OCI-M2 (cell line): ENCODE measurements at regions not wholly inside any gene's neighbourhood (a gene's known extent, or its start where the extent isn't known, plus 50 kb on each side); places are given as distances from the start of the nearest gene placed in this dataset.

Source experiments
- DNase-seq: peaks from one replicate; lab custom pipeline; 2025; ENCODE audit not compliant: unreplicated experiment; lab: John Stamatoyannopoulos, UW

DNA sequence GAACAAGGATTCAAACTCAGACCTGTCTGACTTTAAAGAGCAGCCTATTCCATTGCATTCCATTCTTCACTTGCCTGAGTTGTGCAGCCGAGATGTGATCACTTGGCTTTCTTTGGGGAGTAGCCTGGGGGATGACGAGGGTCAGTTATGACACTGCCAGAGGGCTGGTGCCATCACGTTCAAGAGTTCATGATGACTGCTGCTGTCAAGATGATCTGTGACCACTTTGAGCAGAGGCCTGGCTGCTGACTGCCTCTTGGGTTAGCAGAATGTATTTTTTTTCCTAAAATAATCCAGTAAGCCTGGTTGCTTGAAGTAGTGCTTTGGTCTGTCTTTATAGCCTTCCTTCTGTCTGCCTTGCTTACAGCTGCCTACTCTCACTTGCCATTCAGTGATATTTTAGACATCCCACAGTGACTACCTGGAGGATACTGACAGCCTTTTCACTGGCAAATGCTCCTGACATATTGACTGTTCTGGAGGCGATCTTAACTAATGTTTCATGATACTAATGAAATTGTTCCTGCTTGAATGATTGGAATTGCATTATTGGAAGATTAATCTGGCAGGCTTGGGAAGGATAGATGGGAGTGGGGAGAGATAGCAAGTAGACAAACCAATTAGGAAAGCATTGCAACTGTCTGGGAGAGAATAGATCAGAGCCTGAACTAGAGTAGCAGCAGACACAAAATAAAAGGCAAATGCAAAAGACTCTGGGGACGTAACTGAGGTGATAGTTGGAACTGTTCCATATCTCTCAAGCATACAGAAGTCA is 221.6 kb upstream of the LCORL start:
- no peak for DNase-seq

- no peak for DNase-seq
These were observed 220.2 kb upstream of the LCORL start for GRCh38 chr4:18241727-18242126.

GRCh38 chr4:18234108-18234507 is 212.6 kb upstream of the LCORL start:
- no peak for DNase-seq

DNA sequence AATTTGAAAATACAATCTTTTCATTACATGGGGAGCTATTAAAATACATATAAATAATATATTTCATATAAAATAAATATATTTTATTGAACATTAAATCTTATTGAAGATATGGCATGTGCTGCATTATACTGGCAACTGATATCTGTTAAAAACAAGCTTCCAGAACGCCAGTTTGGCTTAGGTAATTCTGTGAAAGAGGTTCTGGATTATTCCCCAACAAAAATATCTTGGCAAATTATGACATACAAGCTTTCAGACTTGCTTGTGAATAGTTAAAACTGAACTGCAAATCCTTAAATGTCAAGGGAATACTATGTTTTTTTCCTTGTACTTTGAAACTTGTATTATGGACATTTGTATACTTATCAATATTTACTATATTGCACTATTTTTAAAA is 210.2 kb upstream of the LCORL start:
- no peak for DNase-seq

DNA sequence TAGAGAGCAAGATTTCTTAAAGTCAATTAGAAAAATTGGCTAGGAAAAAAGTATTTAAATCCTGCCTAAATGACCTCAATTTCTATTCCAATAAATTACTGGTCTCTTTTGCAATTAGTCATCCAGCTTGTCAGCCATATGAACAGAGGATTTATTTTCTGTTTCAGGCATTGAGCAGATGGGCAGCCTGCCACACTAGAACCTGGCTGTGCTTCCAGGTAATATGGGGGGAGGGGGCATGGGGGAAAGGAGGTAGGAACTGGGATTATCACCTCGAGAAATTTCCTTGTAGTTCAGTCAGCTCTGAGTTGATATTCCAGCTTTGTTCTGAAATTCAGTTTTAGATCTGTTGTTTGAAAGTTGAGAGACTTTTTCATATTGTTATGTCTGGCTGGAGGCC is 206.3 kb upstream of the LCORL start:
- no peak for DNase-seq

GRCh38 chr4:18214411-18215055 is 193.0 kb upstream of the LCORL start:
- no peak for DNase-seq

- no peak for DNase-seq
These were observed 192.1 kb upstream of the LCORL start for GRCh38 chr4:18213576-18214198.

- DNase-seq, result no peak
These were observed 187.9 kb upstream of the LCORL start for GRCh38 chr4:18209448-18209847.

DNA sequence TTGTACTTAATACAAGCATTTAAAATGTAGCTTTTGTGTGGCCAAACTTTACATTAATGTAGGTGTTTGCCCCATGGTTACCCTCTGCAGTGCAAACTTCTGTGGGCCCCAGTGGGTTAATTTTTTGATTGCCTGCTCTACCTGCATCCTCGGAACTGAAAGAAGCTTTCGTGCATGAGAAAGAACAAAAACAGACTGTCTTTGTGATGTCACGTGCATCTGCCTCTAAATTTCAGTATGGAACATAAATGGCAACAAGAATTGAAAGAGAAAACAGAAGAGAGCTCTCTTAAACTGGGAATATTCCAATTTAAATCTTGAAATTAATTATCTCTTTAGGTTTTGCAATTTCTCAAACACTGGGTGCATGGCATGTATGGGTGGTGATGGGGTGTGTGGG is 182.4 kb upstream of the LCORL start:
- no peak for DNase-seq

- DNase-seq, result no peak
These were observed 180.9 kb upstream of the LCORL start for GRCh38 chr4:18202486-18202885.

- DNase-seq, result no peak
These were observed 180.3 kb upstream of the LCORL start for GRCh38 chr4:18201885-18202284.

DNA sequence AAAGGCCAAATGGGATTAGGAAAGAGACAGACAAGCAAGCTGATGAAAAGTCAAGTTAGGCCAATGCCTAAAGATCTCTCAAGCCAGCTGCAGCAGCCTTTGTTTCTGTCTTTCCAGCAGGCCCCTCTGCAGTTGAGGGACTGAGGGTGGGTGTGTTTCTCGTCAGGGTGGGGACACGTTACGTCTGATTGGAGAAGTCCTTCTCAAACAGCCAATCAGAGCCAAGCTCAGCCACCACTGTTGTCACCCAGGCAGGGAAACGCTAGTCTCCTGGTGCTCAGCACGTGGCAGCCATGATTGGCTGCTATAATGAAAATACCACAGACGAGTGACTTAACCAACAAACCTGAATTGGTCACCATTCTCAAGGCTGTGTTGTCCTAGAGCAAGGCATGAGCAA is 177.1 kb upstream of the LCORL start:
- DNase-seq, result no peak

DNA sequence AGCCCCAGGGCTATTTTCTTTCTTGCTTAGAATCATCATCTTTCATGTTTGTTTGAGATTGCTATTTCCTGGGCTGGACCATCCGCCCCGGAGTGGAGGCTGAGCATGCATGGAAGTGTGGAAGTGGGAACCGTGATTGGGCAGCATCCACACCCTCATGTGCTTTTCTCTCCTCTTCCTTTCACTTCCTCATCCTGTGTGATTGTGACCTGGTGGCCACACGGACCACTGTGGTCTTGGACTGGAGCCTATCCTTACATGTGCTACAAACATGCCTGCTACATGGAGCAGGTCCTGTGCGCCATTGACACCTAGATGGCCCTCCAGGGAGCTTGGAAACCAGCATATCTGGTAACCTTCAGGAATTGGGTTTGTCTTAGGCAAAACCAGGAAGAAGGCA is 175.9 kb upstream of the LCORL start:
- DNase-seq, result no peak

GRCh38 chr4:18194278-18194677 is 172.7 kb upstream of the LCORL start:
- DNase-seq, result no peak

- no peak for DNase-seq
These were observed 171.3 kb upstream of the LCORL start for GRCh38 chr4:18192901-18193300.

- no peak for DNase-seq
These were observed 163.9 kb upstream of the LCORL start for GRCh38 chr4:18185491-18185890.

- DNase-seq, result no peak
These were observed 159.3 kb upstream of the LCORL start for GRCh38 chr4:18180892-18181291.

GRCh38 chr4:18180122-18180521 is 158.6 kb upstream of the LCORL start:
- DNase-seq, result no peak

GRCh38 chr4:18171896-18172295 is 150.3 kb upstream of the LCORL start:
- no peak for DNase-seq

- DNase-seq, result no peak
These were observed 146.3 kb upstream of the LCORL start for GRCh38 chr4:18167831-18168230.

GRCh38 chr4:18166925-18167324 is 145.4 kb upstream of the LCORL start:
- DNase-seq, result no peak

GRCh38 chr4:18162453-18162852 is 140.9 kb upstream of the LCORL start:
- no peak for DNase-seq
